ENCODE measurements at regions not wholly inside any gene's neighbourhood (a gene's known extent, or its start where the extent isn't known, plus 50 kb on each side); places are given as distances from the start of the nearest gene placed in this dataset.

DNA sequence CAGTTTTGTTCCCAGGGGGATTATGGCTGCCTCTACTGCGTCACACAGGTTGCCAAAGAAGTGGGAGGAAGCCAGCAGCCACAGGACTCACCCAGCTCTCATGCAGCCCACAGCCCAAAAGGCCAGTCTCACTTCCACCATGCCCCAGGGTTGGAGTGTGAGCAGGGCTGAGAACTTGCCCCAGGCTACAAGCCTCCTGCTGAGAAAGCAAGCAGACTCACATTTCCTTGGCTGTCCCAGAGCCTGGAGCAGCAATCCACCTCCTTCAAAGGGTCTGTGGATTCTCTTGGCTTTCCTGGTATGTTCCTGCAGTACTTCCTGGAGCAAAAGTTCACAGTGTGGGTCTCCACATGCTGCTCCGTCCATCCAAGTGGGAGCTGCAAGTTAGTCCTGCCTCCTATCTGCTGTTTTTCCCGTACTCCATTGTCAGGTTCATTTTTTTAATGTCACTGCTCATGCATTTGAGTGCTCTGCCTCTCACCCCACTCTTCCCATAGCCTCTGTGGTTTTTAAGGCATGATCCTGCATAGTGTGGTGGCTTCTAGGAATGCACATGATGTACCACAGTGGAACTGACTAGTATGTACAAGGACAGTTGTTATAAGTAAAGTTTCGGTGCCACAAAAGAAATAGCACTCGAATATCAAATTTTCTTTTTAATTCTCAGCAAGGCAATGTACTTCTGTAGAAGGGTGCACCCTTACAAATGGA, 56.2 kb upstream of the ARHGEF7 start:
- TF ChIP-seq L3MBTL2 (conservative IDR thresholded peaks at IDR 0.05) (no peak), FOXK2 (IDR thresholded peaks at IDR 0.05) (no peak)

Data from HEK293T (cell line).